ENCODE measurements at regions not wholly inside any gene's neighbourhood (a gene's known extent, or its start where the extent isn't known, plus 50 kb on each side); places are given as distances from the start of the nearest gene placed in this dataset.

DNA sequence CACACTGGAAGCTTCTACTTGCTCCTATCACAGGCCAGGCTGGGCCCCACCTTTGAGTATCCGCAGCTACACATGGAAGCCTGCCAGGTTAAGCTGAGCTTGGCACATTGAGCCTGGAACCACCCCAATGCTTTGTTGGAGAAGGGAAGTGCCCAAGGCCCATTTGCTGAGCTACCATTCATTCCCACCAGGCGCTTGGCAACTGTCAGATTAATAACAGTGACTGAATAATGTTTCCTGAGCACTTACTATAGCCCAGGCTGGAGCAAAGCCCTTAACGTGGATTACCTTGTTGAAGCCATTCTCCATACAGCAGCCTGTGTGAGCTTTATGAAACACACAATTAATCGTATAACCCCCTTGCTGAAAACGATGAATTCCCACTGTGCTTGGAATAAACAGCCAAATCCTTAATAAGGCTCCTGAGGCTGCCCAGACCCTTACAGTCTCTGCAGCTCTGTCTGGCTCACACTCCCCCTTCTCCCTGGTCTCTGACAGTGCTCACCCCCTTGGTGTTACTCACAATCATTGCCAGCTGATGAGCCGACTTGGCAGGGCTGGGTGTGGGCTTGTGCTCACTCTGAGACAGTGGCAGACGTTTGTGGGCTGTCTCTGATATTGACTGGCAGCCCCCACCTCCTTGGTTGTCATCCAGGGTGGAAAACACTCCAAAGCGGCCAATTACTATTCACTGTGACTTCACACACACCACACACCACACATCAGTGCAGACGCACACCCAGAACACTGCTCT is 357.1 kb downstream of the MAFB start (continued):
- no peak for TF ChIP-seq SIN3A (conservative IDR thresholded peaks at IDR 0.05 in 1 of 2, IDR thresholded peaks at IDR 0.05 in 1 of 2; ENCODE audit: low read depth in 1 of 2, low read length in 2 of 2)
- no peak for TF ChIP-seq HDAC6 (IDR thresholded peaks at IDR 0.05; ENCODE audit: low read depth, low read length)
- no peak for TF ChIP-seq CREB1 (IDR thresholded peaks at IDR 0.05)
- TF ChIP-seq KDM4A (IDR thresholded peaks at IDR 0.05; ENCODE audit: low read depth, low read length, severe bottlenecking) = no peak
- no peak for TF ChIP-seq RAD21 (IDR thresholded peaks at IDR 0.05 in 1 of 2, conservative IDR thresholded peaks at IDR 0.05 in 1 of 2; ENCODE audit: low read depth in 2 of 2, low read length in 2 of 2)
- no peak for TF ChIP-seq TBP (IDR thresholded peaks at IDR 0.05; ENCODE audit: low read depth, low read length)
- TF ChIP-seq SP1 (IDR thresholded peaks at IDR 0.05; ENCODE audit: low read depth, low read length) = no peak
- TF ChIP-seq POLR2AphosphoS5 (IDR thresholded peaks at IDR 0.05; ENCODE audit: low read depth, low read length) = no peak
- no peak for TF ChIP-seq SIRT6 (IDR thresholded peaks at IDR 0.05; ENCODE audit: low read length)
